NB4 (cell line): ENCODE measurements at regions not wholly inside any gene's neighbourhood (a gene's known extent, or its start where the extent isn't known, plus 50 kb on each side); places are given as distances from the start of the nearest gene placed in this dataset.

Source experiments
- DNase-seq: peaks from one replicate; pipeline ENCODE4 v3.0.0; 2010; ENCODE audit warnings: low read depth
- H3K4me3 ChIP-seq: one replicate; pipeline ENCODE4 v1.5.1; 2011; ENCODE audit warnings: mild to moderate bottlenecking, low read depth, low read length, moderate library complexity
- MYC ChIP-seq: IDR thresholded peaks from 2 replicates; pipeline ENCODE4 v1.6.1; 2011; ENCODE audit warnings: low read depth, low read length
- POLR2A ChIP-seq: IDR thresholded peaks from 2 replicates; pipeline ENCODE4 v1.6.1; 2011; ENCODE audit warnings: mild to moderate bottlenecking; ENCODE audit not compliant: insufficient read length; ENCODE audit errors: extremely low read depth
- TF ChIP-seq, protein P1 (sequence below): IDR thresholded peaks from 2 replicates; pipeline ENCODE4 v1.6.1; 2011; ENCODE audit warnings: low read depth, low read length
- TF ChIP-seq, protein P2 (sequence below): IDR thresholded peaks from one replicate; pipeline ENCODE4 v1.5.1; 2012; ENCODE audit warnings: low read depth, low read length

DNA sequence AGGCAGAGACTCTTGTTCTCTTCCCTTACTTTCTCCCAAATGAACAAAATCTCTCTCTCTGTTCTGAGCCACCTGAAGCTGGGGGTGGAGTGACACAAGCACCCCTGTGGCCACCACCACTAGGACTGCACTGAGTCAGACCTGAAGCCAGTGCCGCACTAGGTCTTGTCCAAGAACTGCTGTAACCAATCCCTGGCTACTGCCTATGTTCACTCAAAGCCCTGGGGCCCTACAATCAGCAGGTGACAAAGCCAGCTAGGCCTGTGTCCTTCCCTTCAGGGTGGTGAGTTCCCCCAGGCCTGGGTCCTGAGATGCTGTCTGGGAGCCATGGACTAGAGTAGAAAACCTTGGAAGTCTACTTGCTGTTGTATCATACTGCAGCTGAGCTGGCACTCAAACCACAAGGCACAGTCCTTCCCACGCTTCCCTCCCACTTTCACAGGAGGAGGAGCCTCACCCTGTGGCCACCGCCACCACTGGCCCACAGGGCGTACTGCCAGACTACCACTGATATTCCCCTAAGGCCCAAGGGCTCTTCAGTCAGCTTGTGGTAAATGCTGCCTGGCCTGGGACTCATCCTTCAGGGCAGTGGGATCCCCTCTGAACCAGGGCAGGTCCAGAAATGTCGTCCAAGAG lies 119.1 kb downstream of the RTL9 start:
- no peak overlapping the region for H3K4me3 ChIP-seq
- TF ChIP-seq POLR2A (no peak), MYC (no peak)
- TF ChIP-seq, protein P1, sequence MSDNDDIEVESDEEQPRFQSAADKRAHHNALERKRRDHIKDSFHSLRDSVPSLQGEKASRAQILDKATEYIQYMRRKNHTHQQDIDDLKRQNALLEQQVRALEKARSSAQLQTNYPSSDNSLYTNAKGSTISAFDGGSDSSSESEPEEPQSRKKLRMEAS: no peak
- TF ChIP-seq, protein P2, sequence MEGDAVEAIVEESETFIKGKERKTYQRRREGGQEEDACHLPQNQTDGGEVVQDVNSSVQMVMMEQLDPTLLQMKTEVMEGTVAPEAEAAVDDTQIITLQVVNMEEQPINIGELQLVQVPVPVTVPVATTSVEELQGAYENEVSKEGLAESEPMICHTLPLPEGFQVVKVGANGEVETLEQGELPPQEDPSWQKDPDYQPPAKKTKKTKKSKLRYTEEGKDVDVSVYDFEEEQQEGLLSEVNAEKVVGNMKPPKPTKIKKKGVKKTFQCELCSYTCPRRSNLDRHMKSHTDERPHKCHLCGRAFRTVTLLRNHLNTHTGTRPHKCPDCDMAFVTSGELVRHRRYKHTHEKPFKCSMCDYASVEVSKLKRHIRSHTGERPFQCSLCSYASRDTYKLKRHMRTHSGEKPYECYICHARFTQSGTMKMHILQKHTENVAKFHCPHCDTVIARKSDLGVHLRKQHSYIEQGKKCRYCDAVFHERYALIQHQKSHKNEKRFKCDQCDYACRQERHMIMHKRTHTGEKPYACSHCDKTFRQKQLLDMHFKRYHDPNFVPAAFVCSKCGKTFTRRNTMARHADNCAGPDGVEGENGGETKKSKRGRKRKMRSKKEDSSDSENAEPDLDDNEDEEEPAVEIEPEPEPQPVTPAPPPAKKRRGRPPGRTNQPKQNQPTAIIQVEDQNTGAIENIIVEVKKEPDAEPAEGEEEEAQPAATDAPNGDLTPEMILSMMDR: no peak
- DNase-seq: peak; percentile 2

DNA sequence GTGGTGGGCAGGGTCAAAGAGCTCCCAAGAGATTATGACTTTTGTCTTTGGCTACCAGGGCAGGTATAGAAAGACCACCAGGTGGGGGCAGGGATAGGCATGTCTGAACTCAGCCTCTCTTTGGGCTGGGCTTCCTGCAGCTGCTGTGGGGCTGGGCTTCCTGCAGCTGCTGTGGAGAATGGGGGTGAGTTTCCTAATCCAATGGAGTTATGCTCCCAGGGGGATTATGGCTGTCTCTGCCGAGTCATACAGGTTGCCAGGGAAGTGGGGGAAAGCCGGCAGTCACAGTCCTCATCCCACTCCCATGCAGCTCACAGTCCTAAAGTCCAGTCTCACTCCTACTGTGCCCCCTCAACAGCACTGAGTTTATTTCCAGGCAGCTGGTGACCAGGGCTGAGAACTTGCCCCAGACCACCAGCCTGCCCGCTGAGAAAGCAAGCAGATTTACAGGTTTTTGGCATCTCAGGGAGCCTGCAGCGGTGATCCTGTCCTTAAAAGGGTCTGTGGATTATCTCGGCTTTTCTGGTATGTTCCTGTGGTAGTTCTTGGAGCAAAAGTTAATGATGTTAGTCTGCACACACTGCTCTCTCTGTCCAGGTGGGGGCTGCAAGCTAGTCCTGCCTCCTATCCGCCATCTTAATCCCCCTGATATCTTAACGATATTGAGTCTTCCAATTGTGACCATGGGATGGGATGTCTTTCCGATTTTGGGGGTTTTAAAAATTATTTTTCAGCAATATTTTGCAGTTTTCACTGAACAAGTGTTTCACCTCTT lies 133.4 kb downstream of the RTL9 start:
- TF ChIP-seq MYC (no peak), POLR2A (no peak)
- TF ChIP-seq, protein P1: no peak
- TF ChIP-seq, protein P2: no peak
- no peak overlapping the region for H3K4me3 ChIP-seq
- no peak for DNase-seq

DNA sequence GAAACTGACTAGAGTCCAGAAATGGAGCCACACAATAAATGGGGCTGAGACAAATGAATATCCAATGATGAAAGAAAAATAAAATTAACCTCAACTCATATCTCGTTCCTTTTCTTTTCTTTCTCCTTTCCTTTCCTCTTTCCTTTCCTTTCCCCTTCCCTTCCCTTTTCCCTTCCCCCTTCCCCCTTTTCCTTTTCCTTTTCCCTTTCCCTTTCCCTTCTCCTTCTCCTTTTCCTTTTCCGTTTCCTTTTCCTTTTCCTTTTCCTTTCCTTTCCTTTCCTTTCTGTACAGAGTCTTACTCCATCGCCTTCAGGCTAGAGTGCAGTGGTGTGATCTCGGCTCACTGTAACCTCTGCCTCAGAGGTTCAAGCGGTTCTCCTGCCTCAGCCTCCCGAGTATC lies 146.3 kb downstream of the RTL9 start:
- DNase-seq: no peak
- H3K4me3 ChIP-seq: no peak overlapping the region
- TF ChIP-seq MYC (no peak), POLR2A (no peak)
- TF ChIP-seq, protein P1: no peak
- TF ChIP-seq, protein P2: no peak

DNA sequence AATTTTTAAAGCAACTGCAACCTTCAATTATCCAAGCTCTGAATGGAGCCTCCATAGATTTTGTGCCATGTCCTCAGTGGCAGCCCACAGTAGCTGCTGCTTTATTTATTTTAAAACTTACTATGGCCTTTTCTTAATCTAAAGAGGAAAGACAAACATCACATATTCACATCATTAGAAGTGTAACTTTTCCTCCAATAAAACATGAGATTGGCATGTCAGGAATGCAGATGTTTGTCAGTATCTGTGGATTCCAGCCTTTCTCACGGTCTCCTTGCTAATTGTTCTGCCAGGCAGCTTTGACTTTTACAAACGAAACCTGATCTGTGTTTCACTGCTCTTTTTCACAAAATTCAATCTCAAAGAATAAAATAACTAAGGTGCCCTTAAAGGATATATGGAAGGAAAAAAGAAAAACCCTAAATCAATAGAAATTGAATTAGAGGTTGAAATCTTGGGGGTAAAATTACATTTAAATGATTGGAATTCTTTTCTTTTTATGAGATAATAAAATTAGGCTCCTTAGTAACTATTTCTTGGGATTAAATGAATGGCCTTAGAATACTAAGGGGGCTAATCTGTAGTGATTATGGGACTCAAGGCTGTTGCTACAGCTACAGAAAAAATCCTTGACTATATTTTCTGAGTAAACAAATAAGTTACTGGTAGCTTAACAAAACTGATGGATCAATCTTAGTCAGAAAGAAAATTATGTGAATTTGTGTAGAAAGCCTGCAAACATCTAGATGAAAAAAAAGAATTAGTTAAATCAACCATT lies 151.3 kb downstream of the RTL9 start:
- no peak overlapping the region for H3K4me3 ChIP-seq
- TF ChIP-seq, protein P2: no peak
- TF ChIP-seq POLR2A (no peak), MYC (no peak)
- TF ChIP-seq, protein P1: no peak
- no peak for DNase-seq

DNA sequence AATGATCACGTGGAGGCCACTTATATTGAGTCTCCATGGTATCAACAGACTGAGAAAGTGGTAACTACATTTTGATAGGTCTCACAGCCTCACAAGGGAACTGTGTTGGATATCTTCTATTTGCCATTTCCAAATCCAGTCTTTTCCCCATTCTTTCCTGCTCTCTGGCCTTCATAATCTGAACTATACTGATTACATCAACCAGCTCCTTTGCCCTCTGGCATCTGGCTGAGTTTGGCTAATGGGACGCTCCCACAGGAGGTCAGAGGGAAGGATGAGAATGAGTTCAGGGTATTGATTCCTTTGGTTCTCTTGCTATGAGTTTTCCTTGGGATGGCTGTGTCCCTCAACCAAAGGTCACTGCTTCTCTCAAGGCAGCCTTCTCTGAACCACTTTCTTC lies 152.6 kb downstream of the RTL9 start:
- DNase-seq: no peak
- TF ChIP-seq, protein P2: no peak
- TF ChIP-seq POLR2A (no peak), MYC (no peak)
- TF ChIP-seq, protein P1: no peak
- H3K4me3 ChIP-seq: no peak overlapping the region
